ENCODE measurements at regions not wholly inside any gene's neighbourhood (a gene's known extent, or its start where the extent isn't known, plus 50 kb on each side); places are given as distances from the start of the nearest gene placed in this dataset.

DNA sequence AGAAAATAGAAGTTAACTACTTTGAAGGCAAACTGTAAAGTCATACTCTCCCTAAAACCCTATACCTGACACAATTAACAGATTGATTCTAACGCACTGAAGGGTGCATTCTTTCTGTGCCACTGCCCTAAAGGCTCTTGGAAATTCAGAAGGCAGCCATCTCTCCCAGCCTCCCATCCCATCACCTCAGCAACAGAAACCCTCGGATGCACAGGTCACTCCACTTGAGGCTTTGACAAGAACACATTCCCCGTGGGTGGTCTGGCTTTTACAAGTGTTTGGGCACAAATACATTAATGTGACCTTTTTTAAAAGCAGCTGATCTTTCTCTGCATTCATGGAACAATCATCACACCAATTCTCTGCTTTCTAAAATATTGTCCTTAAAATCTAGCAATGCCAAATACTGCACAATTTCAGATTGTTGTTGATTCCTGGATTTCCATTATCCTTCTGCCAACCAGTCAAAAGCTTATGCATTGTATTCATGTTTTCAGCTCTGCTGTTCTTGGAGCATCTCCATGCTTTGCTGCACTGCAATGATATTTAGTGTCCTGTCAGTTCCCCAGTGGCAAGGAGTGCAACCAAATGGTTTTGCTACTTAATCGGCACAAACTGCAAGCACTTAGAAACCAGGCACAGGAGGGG is 175.6 kb downstream of the TMEM161B start:
- no peak overlapping the region for H3K4me3 ChIP-seq (ENCODE audit: low read depth, low read length)
- TF ChIP-seq, protein P1, sequence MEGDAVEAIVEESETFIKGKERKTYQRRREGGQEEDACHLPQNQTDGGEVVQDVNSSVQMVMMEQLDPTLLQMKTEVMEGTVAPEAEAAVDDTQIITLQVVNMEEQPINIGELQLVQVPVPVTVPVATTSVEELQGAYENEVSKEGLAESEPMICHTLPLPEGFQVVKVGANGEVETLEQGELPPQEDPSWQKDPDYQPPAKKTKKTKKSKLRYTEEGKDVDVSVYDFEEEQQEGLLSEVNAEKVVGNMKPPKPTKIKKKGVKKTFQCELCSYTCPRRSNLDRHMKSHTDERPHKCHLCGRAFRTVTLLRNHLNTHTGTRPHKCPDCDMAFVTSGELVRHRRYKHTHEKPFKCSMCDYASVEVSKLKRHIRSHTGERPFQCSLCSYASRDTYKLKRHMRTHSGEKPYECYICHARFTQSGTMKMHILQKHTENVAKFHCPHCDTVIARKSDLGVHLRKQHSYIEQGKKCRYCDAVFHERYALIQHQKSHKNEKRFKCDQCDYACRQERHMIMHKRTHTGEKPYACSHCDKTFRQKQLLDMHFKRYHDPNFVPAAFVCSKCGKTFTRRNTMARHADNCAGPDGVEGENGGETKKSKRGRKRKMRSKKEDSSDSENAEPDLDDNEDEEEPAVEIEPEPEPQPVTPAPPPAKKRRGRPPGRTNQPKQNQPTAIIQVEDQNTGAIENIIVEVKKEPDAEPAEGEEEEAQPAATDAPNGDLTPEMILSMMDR (IDR thresholded peaks at IDR 0.05; ENCODE audit: borderline replicate concordance, insufficient read depth, low read depth, low read length) = no peak

DNA sequence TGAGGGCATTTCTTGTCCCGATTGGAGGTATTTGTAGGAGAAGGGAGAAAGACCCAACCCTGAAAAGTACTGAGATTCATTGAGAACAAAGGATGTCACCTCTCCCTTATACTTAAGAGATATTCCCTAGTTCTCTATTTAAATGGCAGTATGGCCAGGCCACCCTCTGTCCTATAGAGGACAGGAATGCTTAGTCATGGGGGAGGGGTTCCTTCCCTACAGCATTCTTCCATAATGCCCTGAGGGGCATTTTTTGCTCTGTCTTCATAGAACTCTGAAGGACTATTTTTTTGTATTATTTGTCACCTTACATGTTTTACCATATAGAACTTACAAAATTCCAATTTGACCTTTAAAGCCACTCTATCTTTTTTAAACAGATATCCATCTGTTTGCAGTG is 176.3 kb downstream of the TMEM161B start:
- TF ChIP-seq, protein P1 (IDR thresholded peaks at IDR 0.05; ENCODE audit: borderline replicate concordance, insufficient read depth, low read depth, low read length) = no peak
- no peak overlapping the region for H3K4me3 ChIP-seq (ENCODE audit: low read depth, low read length)

DNA sequence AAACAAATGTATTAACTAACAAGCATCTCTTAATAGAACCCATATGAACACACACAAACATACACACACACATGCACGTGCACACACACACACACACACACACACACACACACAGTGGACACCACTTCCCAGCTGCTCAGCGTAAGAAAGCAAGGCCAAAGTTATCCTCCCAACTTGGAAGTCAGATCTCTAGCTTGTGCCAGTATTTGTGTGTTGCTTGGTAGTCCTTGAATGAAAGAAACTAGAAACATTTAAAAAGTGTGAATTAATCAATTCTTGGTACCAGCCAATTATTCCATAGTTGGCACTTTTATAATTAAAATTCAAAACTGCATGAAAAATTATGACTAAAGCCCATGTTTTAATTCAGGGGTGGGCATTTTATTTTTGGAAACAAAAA is 178.1 kb downstream of the TMEM161B start:
- TF ChIP-seq, protein P1 (IDR thresholded peaks at IDR 0.05; ENCODE audit: borderline replicate concordance, insufficient read depth, low read depth, low read length) = no peak
- H3K4me3 ChIP-seq (ENCODE audit: low read depth, low read length) = no peak overlapping the region

DNA sequence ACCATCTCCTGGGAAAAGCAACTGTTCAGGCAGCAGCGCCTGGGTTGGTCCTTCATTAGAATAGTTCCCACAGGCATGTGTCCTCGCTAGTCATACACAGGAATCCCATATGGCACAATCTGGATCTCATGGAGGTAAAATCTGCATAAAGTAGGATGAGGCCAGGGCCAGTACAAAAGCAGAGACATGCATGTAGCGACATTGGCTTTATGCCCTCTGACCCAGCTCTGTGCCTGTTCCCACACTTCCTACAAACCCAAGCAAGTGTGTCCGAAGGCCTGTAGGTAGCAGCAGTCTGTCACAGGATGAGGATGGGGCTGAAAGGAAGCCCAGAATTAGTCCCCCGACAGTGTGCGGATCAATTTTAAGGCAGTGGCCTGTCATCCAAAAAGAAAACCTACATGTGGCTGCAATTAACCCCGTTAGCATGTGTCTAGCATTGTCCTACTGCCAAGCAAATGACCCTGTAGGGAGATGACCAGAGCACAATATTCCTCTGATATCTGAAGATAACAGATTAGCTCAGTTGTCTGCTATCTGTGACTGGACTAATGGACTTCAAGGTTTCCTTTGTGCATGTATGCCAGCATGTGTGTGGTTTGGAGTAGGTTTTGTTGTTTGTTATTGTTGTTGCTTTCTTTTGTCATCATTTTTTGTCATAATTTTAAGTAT is 178.8 kb downstream of the TMEM161B start:
- TF ChIP-seq, protein P1 (IDR thresholded peaks at IDR 0.05; ENCODE audit: borderline replicate concordance, insufficient read depth, low read depth, low read length) = no peak
- no peak overlapping the region for H3K4me3 ChIP-seq (ENCODE audit: low read depth, low read length)

DNA sequence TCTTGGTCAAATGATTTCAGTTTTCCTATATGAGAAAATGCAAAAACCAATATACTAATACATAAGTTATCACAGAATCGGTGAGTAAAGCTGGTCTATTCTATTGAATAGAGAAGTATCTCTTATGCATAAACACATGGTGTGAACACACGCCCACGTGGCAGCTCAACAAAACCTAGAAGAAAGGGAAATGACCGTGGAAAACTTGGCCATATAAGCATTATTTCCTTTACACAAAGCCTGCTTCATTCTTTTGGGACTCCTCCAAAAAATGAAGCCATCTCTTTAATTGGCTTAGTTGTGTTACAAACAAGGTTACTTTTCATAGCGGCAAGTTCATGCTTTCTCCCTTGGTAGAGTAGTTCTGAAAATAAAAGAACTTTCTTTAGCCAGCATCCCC is 183.2 kb downstream of the TMEM161B start:
- no peak overlapping the region for H3K4me3 ChIP-seq (ENCODE audit: low read depth, low read length)
- TF ChIP-seq, protein P1 (IDR thresholded peaks at IDR 0.05; ENCODE audit: borderline replicate concordance, insufficient read depth, low read depth, low read length) = no peak

DNA sequence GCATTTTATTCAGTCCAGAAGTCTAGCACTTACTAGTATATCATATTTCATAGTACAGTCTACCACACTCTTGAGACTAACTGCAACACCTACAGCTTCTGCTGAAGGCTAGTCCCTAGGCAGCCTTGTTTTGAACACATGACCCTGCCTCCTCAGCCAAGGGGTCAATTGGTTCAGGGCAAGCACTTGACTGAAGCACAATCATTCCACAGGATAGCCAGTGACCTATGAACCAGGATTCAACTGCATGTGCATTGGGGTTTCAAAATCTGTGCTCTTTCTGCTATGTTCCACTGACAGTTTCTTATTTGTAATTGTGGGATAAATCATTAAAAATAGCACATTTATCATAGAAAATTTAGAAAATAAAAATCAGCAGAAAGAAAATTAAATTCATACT is 186.8 kb downstream of the TMEM161B start:
- no peak overlapping the region for H3K4me3 ChIP-seq (ENCODE audit: low read depth, low read length)
- TF ChIP-seq, protein P1 (IDR thresholded peaks at IDR 0.05; ENCODE audit: borderline replicate concordance, insufficient read depth, low read depth, low read length) = no peak

DNA sequence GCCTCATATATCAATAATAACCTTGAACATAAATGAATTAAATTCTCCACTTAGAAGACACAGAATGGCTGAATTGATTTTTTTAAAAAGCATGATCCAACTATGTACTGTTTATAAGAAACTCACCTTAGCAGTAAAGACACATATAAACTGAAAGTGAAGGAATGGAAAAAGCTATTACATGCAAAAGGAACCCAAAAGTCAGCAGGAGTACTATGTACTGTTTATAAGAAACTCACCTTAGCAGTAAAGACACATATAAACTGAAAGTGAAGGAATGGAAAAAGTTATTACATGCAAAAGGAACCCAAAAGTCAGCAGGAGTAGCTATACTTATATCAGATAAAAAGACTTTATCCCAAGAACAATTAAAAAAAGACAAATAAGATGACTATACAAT is 204.8 kb downstream of the TMEM161B start:
- H3K4me3 ChIP-seq (ENCODE audit: low read depth, low read length) = no peak overlapping the region
- TF ChIP-seq, protein P1 (IDR thresholded peaks at IDR 0.05; ENCODE audit: borderline replicate concordance, insufficient read depth, low read depth, low read length) = no peak
